SU-DHL-6 (cell line): ENCODE measurements at regions not wholly inside any gene's neighbourhood (a gene's known extent, or its start where the extent isn't known, plus 50 kb on each side); places are given as distances from the start of the nearest gene placed in this dataset.
A peak's percentile ranks its signal among the peaks of the same experiment; 100 is the strongest.

ENCODE experiments used
- H2AFZ ChIP-seq: fragments of 200-600 bp; sonication (generic); 2 replicates; pipeline ENCODE4 v1.6.1; 2014; ENCODE audit warnings: low read depth, mild to moderate bottlenecking, moderate library complexity, mixed read lengths, antibody characterized with exemption, low read length; ENCODE audit not compliant: severe bottlenecking
- H3F3A ChIP-seq: fragments of 200-600 bp; shearing (Covaris generic); 2 replicates; pipeline ENCODE4 v1.6.0; 2016; ENCODE audit warnings: antibody characterized with exemption, mild to moderate bottlenecking; ENCODE audit not compliant: insufficient read depth
- H3K27ac ChIP-seq: fragments of 200-600 bp; sonication (generic); 2 replicates; pipeline ENCODE4 v1.5.1; 2016; ENCODE audit warnings: low read depth, mild to moderate bottlenecking, low read length, moderate library complexity, mixed read lengths
- H3K27me3 ChIP-seq: fragments of 200-600 bp; sonication (generic), shearing (Covaris generic); 2 replicates; pipeline ENCODE4 v1.6.0; 2014; ENCODE audit warnings: mild to moderate bottlenecking, low read length
- H3K36me3 ChIP-seq: fragments of 200-600 bp; sonication (generic); 2 replicates; pipeline ENCODE4 v1.6.1; 2014; ENCODE audit warnings: mild to moderate bottlenecking, low read length, mixed read lengths
- H3K4me2 ChIP-seq: fragments of 300-600, 200-600 bp; shearing (Covaris generic), sonication (generic); 2 replicates; pipeline ENCODE4 v1.6.0; 2014; ENCODE audit warnings: low read length, low read depth, mild to moderate bottlenecking; ENCODE audit not compliant: poor library complexity, severe bottlenecking
- H3K4me3 ChIP-seq: fragments of 200-600 bp; sonication (generic); 2 replicates; pipeline ENCODE4 v1.5.1; 2014; ENCODE audit warnings: antibody characterized with exemption, low read length, mild to moderate bottlenecking, mixed read lengths; ENCODE audit not compliant: insufficient read depth, poor library complexity, severe bottlenecking
- H3K79me2 ChIP-seq: fragments of 200-600 bp; sonication (generic); 2 replicates; pipeline ENCODE4 v1.6.1; 2014; ENCODE audit warnings: mild to moderate bottlenecking, low read length, moderate library complexity; ENCODE audit not compliant: insufficient read depth
- H3K9ac ChIP-seq: fragments of 200-600 bp; sonication (generic); 2 replicates; pipeline ENCODE4 v1.7.0; 2014; ENCODE audit warnings: mild to moderate bottlenecking, low read length
- H3K9me2 ChIP-seq: fragments of 200-600 bp; sonication (generic); replicated peaks from 2 replicates; pipeline ENCODE4 v1.6.1; 2014; ENCODE audit warnings: low read length; ENCODE audit not compliant: insufficient read depth
- H3K9me3 ChIP-seq: fragments of 200-600 bp; sonication (generic); 2 replicates; pipeline ENCODE4 v1.6.1; 2014; ENCODE audit warnings: low read length, mixed read lengths; ENCODE audit not compliant: insufficient read depth
- H4K20me1 ChIP-seq: fragments of 200-600 bp; sonication (generic); 2 replicates; pipeline ENCODE4 v1.6.1; 2014; ENCODE audit warnings: low read depth, mild to moderate bottlenecking, antibody characterized with exemption, low read length, moderate library complexity, mixed read lengths
- EZH2phosphoT487 ChIP-seq: fragments of 200-600 bp; sonication (generic), shearing (Covaris generic); conservative IDR thresholded peaks from 2 replicates; pipeline ENCODE4 v1.6.1; 2018; ENCODE audit warnings: mild to moderate bottlenecking, antibody characterized with exemption, low read length, moderate library complexity, mixed read lengths
- TF ChIP-seq, protein P1 (sequence below): fragments of 200-600 bp; sonication (generic); IDR thresholded peaks from one replicate; pipeline ENCODE4 v1.5.1; 2017; ENCODE audit warnings: antibody characterized with exemption, mild to moderate bottlenecking, low read length, moderate library complexity; ENCODE audit not compliant: insufficient read depth, poor library complexity, severe bottlenecking

DNA sequence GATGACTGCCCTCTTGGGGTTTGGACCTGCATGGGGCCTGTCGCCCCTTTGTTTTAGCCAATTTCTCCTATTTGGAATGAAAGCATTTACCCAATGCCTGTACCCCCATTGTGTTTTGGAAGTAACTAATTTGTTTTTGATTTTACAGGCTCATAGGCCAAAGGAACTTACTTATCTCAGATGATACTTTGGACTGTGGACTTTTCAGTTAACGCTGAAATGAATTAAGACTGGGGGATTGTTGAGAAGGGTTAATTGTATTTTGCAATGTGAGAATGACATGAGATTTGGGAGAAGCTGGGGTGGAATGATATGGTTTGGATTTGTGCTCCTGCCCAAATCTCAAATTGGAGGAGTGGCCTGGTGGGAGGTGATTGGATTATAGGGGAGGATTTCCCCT lies 185.8 kb upstream of the PHYHIPL start:
- TF ChIP-seq EZH2phosphoT487 = no peak
- TF ChIP-seq, protein P1, sequence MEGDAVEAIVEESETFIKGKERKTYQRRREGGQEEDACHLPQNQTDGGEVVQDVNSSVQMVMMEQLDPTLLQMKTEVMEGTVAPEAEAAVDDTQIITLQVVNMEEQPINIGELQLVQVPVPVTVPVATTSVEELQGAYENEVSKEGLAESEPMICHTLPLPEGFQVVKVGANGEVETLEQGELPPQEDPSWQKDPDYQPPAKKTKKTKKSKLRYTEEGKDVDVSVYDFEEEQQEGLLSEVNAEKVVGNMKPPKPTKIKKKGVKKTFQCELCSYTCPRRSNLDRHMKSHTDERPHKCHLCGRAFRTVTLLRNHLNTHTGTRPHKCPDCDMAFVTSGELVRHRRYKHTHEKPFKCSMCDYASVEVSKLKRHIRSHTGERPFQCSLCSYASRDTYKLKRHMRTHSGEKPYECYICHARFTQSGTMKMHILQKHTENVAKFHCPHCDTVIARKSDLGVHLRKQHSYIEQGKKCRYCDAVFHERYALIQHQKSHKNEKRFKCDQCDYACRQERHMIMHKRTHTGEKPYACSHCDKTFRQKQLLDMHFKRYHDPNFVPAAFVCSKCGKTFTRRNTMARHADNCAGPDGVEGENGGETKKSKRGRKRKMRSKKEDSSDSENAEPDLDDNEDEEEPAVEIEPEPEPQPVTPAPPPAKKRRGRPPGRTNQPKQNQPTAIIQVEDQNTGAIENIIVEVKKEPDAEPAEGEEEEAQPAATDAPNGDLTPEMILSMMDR = no peak
- H3K36me3 ChIP-seq = peaks cover 12% of the 10 kb centered on the region; the same call in 1 of the 2 replicates
- H3K27me3 ChIP-seq = no peaks in the 10 kb centered on the region
- H3K79me2 ChIP-seq = no peaks in the 10 kb centered on the region
- H3K4me3 ChIP-seq = no peak overlapping the region
- no peaks in the 10 kb centered on the region for H4K20me1 ChIP-seq
- H3F3A ChIP-seq = peaks cover 61% of the 10 kb centered on the region
- no peaks in the 10 kb centered on the region for H3K9me2 ChIP-seq
- no peak overlapping the region for H3K9ac ChIP-seq
- H3K27ac ChIP-seq = peak overlapping the region; percentile 58; the same call in 1 of the 2 replicates
- peak overlapping the region; percentile 70 for H2AFZ ChIP-seq
- peaks cover 20% of the 10 kb centered on the region; the same call in 1 of the 2 replicates for H3K9me3 ChIP-seq
- no peak overlapping the region for H3K4me2 ChIP-seq

DNA sequence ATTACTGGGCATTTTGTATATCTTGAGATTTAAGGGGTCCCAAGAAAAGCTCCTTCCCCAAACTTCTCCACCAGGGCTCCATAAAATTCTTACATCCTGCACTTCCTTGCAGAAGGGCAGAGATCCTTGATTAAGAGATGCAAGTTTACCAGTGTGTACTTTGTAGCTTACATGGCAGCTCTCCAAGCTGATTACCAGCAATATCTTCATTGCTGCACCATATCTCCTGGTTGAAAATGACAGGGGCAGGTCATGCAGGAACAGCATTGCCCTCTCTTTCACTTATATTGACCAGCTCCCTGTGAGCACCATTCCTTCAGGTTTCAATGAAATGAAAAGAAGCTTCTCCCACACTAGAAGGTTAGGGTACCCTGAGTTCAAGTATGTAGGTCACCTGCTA lies 184.6 kb upstream of the PHYHIPL start:
- Histone ChIP-seq H3K27ac (peak overlapping the region; percentile 99), H3F3A (peaks cover 56% of the 10 kb centered on the region), H3K9me2 (no peaks in the 10 kb centered on the region), H3K27me3 (no peaks in the 10 kb centered on the region), H3K4me2 (peak overlapping the region; percentile 89), H4K20me1 (no peaks in the 10 kb centered on the region), H3K4me3 (peak overlapping the region; percentile 45), H3K36me3 (peaks cover 12% of the 10 kb centered on the region; the same call in 1 of the 2 replicates), H3K79me2 (no peaks in the 10 kb centered on the region), H3K9ac (peak overlapping the region; percentile 61), H3K9me3 (peaks cover 20% of the 10 kb centered on the region; the same call in 1 of the 2 replicates), H2AFZ (peak overlapping the region; percentile 12)
- no peak for TF ChIP-seq EZH2phosphoT487
- TF ChIP-seq, protein P1 = no peak

DNA sequence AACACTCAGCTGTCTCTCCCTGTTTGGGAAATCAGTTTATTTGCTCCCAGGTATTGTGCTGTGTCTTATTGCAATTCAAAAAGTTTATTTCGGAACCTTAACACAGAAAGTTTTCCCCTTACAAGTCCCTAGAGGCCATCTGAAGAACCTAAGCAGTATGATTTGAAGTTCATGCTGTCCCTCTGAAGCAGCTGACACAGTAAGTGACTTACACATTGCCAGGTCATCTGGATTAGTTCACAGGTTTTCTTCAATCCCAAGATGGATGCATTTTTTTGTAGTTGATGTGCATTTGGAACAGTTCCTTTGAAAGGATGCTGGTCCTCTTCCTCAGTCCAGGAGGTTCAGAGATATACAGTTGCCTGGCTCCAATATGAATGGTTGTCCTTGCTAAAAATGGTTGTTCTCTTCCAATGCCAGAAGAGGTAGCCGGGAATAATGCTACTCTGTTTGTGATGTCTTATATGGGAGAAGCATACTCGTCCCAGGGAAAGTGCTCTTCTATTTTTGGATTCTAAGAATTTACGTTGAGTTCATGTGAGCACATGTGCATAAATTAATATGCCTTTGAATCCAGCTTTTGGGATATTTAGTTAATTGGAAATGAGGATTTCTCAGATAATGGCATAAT lies 183.5 kb upstream of the PHYHIPL start:
- TF ChIP-seq, protein P1 = no peak
- TF ChIP-seq EZH2phosphoT487 = no peak
- no peaks in the 10 kb centered on the region for H4K20me1 ChIP-seq
- H3F3A ChIP-seq = peaks cover 49% of the 10 kb centered on the region
- H3K4me3 ChIP-seq = peak overlapping the region; percentile 45
- peak overlapping the region; percentile 61 for H3K9ac ChIP-seq
- peaks cover 20% of the 10 kb centered on the region; the same call in 1 of the 2 replicates for H3K9me3 ChIP-seq
- H3K36me3 ChIP-seq = peaks cover 12% of the 10 kb centered on the region; the same call in 1 of the 2 replicates
- H3K9me2 ChIP-seq = no peaks in the 10 kb centered on the region
- peak overlapping the region; percentile 99 for H3K27ac ChIP-seq
- H3K4me2 ChIP-seq = peak overlapping the region; percentile 89
- H3K79me2 ChIP-seq = no peaks in the 10 kb centered on the region
- peak overlapping the region; percentile 6 for H2AFZ ChIP-seq
- no peaks in the 10 kb centered on the region for H3K27me3 ChIP-seq
